NT2/D1 (cell line): ENCODE measurements at regions not wholly inside any gene's neighbourhood (a gene's known extent, or its start where the extent isn't known, plus 50 kb on each side); places are given as distances from the start of the nearest gene placed in this dataset.

Source experiments
- SUZ12 ChIP-seq: IDR thresholded peaks from 2 replicates; pipeline ENCODE4 v1.6.1; 2011; ENCODE audit not compliant: insufficient read length, insufficient read depth; ENCODE audit errors: extremely low read depth
- YY1 ChIP-seq: IDR thresholded peaks from 2 replicates; pipeline ENCODE4 v1.6.1; 2011; ENCODE audit not compliant: insufficient read length, insufficient read depth
- ZNF274 ChIP-seq: IDR thresholded peaks from 2 replicates; pipeline ENCODE4 v1.6.1; 2011; ENCODE audit warnings: mild to moderate bottlenecking, low read depth, low read length

DNA sequence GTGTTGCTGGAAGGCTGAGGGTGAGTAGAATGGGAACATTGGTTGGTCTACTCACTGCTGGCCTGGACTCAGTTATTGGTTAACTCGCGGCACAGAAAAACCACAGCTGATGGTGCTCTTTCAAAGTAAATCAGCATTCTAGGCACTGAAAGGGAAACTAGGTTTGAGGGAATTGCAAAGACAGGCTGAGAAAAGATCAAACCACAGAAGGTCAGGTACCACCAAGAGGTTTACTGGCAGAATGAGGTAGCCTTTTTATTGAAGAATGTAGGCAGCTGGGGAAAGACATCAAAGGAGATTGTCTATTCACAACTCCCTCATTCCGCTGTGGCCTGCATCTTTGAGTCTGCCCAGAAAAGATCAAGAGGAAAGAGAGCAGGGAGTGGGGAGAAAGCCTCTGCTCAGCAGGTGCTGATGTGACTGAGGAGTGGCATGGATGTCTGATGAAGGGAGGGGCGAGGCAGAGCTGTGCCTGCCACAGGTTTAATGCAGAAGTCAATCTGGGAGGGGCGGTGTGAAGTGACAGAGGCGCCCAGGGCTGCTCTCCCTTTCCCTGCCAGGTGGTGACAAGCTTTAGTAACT is 255.5 kb downstream of the MAN2A1 start:
- no peak for TF ChIP-seq ZNF274
- TF ChIP-seq YY1: no peak
- TF ChIP-seq SUZ12: no peak
